ENCODE measurements at regions not wholly inside any gene's neighbourhood (a gene's known extent, or its start where the extent isn't known, plus 50 kb on each side); places are given as distances from the start of the nearest gene placed in this dataset.

GRCh38 chrX:76509775-76510174 lies 82.3 kb downstream of the MAGEE1 start:
- TF ChIP-seq CTCF (IDR thresholded peaks at IDR 0.05; ENCODE audit: low read depth, low read length) (no peak), EZH2phosphoT487 (IDR thresholded peaks at IDR 0.05; ENCODE audit: low read depth) (no peak)
